IPS-NIHi7 (cell line): ENCODE measurements at regions not wholly inside any gene's neighbourhood (a gene's known extent, or its start where the extent isn't known, plus 50 kb on each side); places are given as distances from the start of the nearest gene placed in this dataset.
"Not testable (repeated sequence)": the region's sequence is repeated elsewhere in the genome, so short reads cannot be mapped to it uniquely, and the experiment has no call there.

ENCODE experiments used
- DNase-seq: peaks from one replicate; pipeline ENCODE4 v3.0.0; 2012; ENCODE audit warnings: mixed read lengths; ENCODE audit errors: extremely low spot score

DNA sequence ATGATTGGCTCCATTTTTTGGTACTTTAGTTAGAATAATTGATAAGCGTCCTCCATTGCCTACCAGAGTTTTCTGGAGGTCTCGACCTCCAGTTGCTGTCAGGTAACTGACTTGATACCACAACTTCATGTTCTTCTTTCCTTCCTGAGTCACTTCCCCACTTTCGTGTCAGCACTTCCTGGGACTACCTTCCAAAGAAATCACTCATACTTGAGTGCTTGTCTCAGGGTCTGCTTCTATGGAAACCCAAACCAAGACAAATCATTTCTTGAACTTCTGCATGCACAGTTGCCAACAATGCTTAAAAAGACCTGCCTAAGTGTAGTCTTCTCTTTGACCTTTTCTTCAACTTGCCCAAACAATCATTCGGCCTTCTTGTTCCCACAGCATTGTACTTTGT is 210.3 kb upstream of the ETAA1 start:
- DNase-seq, result no peak

DNA sequence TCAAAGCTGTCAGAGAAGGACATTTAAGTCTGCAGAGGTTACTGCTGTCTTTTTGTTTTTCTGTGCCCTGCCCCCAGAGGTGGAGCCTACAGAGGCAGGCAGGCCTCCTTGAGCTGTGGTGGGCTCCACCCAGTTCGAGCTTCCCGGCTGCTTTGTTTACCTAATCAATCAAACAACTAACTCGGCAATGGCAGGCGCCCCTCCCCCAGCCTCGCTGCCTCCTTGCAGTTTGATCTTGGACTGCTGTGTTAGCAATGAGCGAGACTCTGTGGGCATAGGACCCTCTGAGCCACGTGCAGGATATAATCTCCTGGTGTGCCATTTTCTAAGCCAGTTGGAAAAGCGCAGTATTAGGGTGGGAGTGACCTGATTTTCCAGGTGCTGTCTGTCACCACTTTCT is 201.8 kb upstream of the ETAA1 start:
- DNase-seq, result not testable (repeated sequence)

DNA sequence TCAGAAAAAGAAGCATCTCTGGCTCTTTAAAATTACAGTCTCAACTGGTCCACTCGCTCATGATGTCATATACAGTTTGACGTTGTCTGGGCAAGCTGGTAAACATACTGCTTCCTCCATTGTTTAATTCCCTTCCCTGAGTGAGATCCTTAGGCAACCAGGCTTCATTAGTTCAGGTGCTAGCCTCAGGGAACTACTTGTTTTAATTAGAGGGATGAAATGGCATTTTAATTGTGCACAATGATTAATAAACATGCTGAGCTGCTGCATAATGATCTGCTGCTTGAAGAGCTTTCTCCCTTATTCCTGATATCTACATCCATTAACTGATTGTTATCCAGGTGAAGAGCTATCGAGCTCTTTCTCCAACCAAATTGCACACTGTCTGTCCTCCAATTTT is 195.6 kb upstream of the ETAA1 start:
- DNase-seq, result no peak

DNA sequence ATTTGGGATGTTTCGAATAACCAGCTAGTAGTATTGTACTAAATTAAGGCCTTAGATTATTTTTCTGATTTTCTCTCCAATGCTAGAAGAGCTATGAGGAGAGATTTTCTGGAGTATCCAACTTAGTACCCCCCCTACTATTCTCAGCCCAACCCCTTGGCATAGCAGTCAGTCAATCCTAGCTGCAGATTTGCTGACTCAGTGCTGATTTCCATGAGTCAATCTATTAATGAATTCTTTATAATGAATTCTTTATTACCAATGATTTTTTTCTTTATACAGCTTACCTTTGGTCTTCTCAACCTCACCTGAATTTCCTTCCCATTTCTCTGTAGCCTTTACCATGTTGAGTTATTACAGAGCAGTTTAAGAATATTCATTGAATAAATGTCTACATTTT is 192.8 kb upstream of the ETAA1 start:
- DNase-seq, result no peak

DNA sequence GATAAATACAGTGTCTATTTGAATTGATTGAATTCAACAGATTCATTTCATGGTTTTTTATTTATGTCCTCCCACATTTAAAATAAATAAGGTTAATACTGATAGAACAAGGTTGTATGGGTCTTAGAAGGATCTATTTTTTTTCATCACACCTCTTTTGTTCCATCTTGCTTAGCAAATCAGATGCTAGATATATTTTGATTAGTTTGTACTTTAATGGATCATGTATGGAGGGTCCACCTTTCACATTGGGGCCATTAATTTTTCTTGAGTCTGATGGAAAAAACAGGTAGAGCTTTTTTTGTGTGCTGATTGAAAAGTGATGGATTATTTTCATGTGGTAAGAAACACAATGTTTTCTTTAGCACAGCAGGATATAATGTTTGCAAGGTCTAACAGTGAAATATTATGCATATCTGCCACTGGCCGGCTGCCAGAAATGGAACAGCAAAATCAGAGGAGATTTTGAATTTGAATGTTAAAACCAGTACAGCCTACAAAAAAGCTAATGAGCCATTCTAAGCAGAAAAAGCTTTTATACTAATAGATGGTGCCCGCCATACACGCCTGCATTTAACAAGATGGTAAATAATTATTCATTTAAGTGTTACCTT is 188.1 kb upstream of the ETAA1 start:
- no peak for DNase-seq

DNA sequence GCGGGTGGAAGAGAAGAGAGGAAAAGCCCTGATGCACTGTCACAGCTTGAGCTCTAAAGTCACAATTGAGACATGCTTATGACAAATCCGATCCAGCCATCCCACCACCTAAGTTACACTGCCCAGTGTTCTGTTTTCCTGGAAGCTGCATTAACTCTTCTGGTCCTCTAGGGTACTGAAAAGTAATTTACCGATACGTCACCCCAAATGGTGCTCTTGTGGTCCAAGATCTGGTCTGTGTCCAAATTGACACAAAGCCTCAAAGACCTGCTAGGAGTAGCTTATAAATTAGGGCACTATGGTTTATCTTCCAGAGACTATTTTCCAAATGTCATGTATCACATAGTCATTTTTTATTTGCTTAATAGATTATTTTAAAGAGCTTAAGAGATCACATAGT is 186.7 kb upstream of the ETAA1 start:
- peak; percentile 12 for DNase-seq

DNA sequence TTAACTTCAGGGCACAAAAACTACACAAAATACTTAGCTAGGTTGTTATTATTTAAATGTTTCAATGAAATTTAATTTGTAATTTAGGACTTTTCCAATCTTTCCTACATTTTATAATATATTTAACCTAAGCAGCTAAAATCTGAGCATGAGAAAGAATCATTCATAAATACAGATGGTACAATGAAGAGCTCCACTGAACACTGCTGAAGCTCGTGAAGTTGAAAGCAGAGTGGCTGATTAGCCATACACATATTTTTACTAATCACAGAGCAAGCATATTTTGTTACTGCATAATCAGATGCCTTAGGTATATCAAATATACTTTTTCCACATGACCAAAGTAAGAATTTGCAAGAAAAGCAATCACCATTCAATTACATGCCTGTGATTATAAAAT is 184.9 kb upstream of the ETAA1 start:
- no peak for DNase-seq

DNA sequence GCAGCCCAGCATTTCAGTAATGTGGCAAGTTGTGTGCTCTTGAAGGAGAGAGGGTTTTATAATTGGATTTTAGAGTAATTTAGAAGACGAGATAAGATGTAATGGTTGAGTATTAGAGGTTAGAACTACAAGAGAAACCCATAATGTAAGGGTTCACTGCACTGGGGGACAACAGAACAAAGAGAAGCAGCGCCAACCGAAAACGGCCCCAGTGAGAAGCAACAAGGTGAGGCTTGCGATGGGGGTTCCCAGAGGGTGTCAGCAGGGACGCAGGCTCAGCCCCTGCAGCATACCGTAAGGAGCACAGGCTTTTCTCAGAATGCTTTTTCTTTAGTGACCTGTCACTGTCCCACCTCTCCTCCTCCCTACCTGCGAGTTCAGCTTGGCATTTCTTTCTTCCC is 183.9 kb upstream of the ETAA1 start:
- DNase-seq, result peak; percentile 12

DNA sequence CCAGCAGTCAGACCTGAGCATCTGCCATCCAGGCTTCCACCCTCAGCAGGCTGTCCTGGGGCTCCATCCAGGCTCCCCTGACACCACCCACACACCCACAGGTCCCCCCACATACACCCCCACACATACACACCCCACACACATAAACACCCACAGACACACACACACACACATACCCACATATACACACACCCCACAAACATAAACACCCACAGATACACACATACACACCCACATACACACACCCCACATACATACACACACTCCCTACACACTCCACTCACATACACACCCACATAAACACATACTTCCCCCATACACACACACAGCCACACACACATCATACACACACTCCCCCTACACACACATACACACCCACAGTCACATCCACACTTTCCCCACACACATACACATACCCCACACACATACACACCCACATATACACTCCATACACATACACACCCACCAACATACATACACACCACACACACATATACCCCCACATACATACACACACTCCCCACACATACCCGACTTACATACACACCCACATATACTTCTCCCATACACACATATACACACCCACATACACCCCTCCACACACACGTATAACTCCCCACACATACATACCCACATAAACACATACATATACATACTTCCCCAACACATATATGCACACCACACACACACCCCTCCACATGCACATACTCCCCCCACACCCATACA is 183.3 kb upstream of the ETAA1 start:
- DNase-seq, result no peak

DNA sequence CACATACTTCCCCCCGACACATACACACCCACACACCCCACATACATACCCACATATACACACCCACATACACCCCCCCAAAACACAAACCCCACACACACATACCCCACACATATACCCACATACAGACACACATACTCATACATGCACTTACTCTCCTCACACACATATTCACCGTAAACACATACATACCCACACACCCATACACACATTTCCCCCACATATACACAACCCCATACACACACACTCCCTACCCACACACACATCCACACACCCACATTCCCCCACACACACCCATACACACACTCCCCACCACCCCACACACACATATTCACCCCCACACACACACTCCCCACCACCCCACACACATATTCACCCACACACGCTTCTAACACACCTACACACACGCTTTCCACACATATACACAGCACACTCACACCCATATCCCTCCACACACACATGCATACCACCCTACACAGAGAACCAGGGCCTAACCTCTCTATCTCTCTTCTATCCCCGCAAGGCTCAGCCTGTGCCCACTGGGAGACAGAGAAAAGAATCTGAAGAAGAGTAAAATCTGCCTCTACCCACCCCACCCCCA is 182.4 kb upstream of the ETAA1 start:
- no peak for DNase-seq

DNA sequence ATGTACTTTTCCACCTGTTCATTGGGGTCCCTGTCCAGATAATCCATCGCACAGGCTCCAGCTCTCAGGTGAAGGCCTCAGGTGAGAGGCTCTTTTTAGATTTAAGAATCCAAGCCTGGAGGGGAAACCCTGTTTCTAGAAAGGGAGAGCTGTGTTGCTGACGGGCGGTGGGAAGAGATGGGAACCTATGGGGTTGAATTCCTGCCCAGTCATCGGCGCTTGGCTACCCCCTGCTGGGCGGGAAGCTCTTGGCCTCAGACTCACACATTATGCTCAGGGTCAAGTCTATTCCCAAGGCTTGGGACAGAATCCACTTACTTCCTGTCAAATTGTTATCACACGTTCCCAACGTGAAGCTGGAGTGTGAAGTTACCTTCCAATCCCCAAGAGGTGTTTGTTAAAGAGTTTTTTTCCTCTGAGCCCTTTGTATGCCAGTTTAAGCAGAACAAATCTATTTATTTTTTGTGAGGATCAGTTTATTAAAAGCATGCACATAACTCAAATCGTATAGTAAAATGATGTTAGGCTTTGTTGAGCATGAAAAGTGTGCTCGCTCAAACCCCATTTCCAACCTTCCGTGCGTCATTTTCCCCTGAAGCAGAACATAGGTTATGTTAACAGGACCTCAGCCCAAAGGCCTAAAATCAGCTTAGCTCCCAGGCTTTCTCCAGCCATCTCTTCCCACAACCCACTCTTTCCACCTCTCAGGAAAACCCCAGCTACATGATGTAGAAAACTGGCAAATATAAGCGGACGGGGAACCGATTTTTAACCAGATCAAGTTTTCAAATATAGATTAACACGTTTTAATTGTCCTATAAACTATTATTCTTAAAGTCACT is 181.7 kb upstream of the ETAA1 start:
- DNase-seq, result peak; percentile 82

DNA sequence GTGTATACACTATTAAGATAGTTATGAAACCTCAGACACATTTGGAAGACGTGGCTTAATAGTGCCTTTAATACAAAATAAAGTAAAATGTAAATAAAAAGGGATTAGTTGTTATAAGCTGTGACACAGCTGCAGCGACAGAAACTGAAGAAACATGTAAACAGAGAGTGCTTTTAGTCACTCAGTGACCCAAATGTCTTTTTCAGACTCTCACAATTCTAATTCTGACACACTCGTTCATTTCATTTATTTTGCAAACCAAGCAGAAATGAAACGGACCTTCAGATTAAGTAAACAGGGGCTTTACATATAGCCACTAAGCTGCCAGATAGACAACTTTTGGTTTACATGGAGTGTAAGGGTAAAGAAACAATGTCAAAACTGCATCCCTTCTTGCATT is 181.0 kb upstream of the ETAA1 start:
- DNase-seq, result no peak

DNA sequence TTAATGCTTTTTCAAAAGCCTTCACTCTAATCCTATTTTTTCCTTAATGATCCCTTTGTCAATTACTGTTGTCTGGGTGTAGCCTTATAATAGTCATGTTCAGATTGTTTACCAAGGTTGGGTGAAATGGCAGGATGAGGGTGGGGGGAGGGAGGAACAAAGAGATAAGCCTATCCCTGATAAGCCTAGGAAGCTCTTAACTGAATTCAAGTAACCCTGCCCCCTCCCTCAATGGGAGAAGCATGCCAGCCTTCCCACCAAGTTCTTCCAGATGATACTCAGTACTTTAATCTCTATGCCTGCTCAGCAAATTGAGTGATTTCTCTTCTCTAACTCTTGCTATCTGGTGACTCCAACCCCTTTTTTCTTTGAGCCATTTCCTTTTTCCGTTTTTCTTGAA is 180.3 kb upstream of the ETAA1 start:
- no peak for DNase-seq

DNA sequence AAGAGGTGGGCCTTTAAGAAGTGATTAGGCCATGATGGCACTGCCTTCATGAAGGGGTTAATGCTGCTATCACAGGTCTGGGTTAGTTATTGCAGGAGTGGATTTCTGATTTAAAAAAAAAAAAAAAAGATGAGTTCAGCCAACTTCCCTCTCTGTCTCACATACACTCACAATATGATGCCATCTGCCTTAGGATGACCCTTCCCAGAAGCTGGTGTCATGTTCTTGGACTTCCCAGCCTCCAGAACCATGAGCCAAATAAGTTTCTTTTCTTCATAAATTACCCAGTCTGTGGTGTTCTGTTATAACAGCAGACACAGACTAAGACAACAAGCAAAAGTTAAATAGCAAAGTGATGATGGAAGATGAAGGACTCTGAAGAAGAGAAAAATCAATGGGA is 179.7 kb upstream of the ETAA1 start:
- DNase-seq, result no peak

DNA sequence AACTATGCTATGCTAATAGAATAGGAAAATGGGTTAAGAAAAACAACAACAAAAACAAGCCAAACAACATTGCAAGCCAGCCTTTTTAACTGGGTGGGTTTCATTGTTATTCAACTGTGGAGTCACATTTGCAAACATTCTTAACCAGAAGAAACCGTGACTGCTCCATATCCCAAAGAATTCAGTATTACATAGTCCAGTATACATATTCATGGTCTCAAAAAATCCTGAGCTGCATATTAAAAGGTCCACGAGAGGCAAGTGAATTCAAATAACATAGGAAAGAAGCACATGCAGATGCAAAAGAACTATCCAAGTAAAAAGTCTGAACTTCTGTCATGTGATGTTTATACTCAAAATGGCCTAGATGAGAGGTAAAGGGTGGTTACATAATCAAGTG is 179.1 kb upstream of the ETAA1 start:
- DNase-seq, result no peak

DNA sequence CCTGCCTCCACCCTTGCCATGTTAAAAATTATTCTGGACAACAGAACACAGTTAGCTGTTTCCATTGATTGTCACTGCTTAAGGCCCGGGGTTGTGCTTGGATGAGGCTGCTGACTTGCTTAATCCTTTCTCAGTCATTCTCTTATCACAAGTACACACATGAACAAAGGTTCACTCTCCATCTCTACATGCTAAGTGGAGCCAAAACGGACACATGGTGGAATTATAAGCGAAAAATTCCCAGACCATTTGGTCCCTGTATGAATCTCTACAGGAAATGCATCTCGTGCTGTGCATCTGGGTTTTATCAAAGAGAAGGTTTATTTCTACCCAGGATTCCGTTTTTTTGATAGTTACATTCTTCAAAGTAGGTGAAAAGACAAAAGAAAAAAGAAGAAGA is 177.5 kb upstream of the ETAA1 start:
- DNase-seq, result no peak

DNA sequence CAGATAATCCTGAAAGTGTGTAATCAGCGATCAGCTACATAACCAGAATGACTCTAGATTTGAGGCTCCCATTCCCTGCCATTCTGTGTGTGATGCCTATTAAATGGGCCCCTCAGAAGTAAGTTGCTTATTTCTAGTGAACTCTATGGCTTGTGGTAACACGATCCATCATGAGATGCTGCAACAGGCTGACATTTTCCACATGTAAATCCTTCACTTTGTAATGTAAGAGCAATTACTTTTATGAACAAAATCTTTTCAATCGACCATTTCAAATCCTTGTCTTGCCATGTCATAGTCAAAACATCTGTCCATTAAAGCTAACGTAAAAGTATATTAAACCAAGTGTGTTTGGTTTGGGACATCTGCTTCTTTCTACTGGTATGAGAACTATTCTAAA is 175.9 kb upstream of the ETAA1 start:
- DNase-seq, result no peak

DNA sequence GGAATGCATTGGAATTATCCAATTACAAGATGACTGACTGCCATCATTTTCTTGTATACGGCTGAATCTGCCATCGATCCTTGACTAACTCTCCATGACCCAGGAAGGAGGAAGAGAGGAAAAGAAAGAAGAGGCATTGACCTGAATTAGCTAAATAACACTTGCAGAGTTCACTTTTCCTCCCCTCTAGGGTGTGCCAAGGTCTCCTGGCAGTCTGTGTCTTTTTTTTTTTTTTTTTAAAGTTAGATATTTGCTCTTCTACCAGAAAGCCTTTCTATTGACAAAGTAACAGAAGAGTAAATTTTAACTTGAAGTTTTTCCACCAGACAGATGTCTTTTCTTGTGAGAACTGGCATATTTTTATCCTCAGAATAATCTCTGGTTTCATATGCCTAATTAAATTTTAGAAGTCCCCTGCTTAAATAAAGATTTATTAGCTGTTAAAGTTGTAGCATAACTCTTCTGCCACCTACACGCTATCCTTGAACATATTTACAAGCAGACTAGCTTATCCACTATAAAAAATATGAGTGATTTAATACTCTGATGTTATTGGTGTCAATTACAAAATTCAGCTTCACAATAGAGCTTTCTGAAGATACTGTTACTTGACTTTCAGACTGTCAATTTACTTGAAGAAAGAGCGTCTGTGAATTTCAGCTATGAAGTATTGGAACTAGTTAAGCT is 171.7 kb upstream of the ETAA1 start:
- no peak for DNase-seq

DNA sequence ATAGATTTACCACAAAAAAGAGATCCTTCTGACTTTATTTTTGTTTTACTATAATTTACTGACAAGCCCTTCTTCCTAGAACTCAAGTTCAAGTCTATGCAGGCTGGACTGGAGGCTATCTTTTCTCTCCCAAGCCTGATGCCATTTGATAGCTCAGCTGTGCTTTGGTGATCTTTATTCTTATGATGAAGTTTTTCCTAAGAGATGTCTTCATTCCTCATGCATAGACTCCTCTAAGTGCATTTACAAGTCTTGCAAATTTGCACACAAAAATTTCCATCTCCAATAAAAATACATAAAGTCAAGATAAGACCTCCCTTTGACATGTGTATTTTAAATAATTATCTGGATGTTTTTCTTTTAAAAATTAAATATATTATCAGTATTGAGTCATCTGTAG is 167.4 kb upstream of the ETAA1 start:
- no peak for DNase-seq

DNA sequence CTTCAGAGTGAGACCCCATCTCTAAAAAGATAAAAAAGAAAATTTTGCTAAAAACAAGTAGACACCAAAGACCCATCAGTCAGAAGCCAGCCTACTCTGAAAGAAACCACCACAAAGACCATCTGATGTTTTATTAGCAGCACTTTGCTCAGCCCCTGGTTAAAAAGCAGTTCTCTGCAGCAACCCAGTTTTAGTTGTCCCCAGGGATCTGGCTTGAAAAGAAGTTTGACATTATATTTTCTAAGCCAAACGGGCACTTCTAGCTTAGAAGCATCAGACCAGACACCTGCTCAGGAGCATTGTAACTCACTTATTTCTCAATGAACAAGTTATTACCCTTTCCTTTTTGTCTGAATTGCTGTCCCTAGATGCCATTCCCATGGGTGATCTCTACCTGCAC is 164.2 kb upstream of the ETAA1 start:
- DNase-seq, result no peak

DNA sequence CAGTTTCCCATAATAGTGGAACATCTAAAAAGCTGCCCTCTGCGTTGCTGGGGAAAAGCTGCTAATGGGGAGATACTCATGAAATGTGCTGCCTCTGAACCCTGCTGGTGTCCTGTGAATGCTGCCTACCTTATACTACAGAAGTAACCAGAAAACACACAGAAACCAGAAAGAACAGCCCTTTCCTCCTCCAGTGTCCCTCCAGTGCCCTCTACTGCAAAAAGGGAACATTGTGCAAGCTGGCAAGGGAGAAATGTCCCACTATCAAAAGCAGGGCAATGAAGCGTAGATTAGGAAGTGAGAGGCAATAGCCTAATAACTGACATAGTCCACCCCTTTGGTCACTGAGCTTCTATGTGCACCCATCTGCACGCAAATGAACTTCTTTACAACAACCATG is 162.7 kb upstream of the ETAA1 start:
- peak; percentile 35 for DNase-seq

DNA sequence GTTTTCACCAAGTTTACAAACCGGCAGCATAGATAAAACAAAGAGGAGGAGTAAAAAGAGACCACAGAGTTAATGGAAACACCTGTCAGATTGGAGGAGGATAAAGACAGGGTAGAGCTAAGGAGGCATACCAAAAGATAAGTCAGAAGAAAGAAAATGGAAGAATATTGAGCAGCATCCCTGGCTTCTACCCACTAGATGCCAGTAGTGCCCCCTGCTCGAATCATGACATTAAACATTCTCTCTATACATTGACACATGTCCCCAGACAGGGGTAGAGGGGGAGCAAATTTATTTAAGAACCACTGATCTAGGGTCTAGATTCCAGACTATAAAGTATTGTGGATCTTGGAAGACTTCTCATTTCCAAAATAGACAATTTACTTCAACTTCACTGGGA is 159.8 kb upstream of the ETAA1 start:
- no peak for DNase-seq
